GM18517 (cell line): ENCODE measurements at regions not wholly inside any gene's neighbourhood (a gene's known extent, or its start where the extent isn't known, plus 50 kb on each side); places are given as distances from the start of the nearest gene placed in this dataset.
A peak's percentile ranks its signal among the peaks of the same experiment; 100 is the strongest.

Source experiments
- ATAC-seq: cut with Tn5 transposase; IDR thresholded peaks from one replicate; pipeline ENCODE4 v1.9.1; 2021; ENCODE audit warnings: mild to moderate bottlenecking, moderate library complexity; ENCODE audit not compliant: unreplicated experiment

GRCh38 chr12:67579662-67580003 lies 68.9 kb upstream of the DYRK2 start:
- no peak for ATAC-seq

- ATAC-seq, result no peak
Observed at GRCh38 chr12:67582238-67582834, 66.2 kb upstream of the DYRK2 start.

- ATAC-seq, result no peak
Observed at GRCh38 chr12:67582844-67583243, 65.7 kb upstream of the DYRK2 start.

- no peak for ATAC-seq
Observed at GRCh38 chr12:67586951-67587350, 61.6 kb upstream of the DYRK2 start.

GRCh38 chr12:67589078-67589477 lies 59.5 kb upstream of the DYRK2 start:
- ATAC-seq, result no peak

GRCh38 chr12:67590149-67590790 lies 58.3 kb upstream of the DYRK2 start:
- ATAC-seq, result no peak

- peak; percentile 97 for ATAC-seq
Observed at GRCh38 chr12:67592228-67593011, 56.1 kb upstream of the DYRK2 start.

- peak; percentile 21 for ATAC-seq
Observed at GRCh38 chr12:67593041-67593440, 55.5 kb upstream of the DYRK2 start.

GRCh38 chr12:67593461-67594330 lies 54.8 kb upstream of the DYRK2 start:
- no peak for ATAC-seq

- ATAC-seq, result no peak
Observed at GRCh38 chr12:67594888-67595287, 53.7 kb upstream of the DYRK2 start.

GRCh38 chr12:67595365-67595764 lies 53.2 kb upstream of the DYRK2 start:
- ATAC-seq, result no peak

- ATAC-seq, result no peak
Observed at GRCh38 chr12:67598598-67598997, 49.9 kb upstream of the DYRK2 start.
